Effector CD8-positive, alpha-beta T cell (primary cell): ENCODE measurements at regions not wholly inside any gene's neighbourhood (a gene's known extent, or its start where the extent isn't known, plus 50 kb on each side); places are given as distances from the start of the nearest gene placed in this dataset.

Experiments used
- DNase-seq: peaks from one replicate; lab custom pipeline; 2025; lab: John Stamatoyannopoulos, UW

DNA sequence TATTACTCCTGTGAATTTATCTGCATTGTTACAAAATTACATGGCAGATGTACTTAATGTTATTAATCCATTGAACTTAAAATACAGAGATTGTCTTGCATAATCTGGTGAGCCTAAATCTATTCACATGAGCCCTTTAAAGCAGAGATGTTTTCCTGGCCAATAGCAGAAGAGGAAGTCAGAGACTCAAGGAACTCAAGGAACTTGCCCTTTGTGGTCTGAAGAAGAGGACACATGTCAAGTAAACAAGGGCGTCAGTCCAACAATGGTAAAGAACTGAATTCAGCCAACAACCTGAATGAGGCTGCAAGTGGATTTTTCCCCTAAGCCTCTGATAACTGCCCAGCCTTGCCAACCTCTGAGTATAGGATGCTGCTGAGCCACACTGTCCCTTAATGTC is 356.3 kb upstream of the PKDCC start:
- DNase-seq = no peak

GRCh38 chr2:41694536-41695049 is 353.2 kb upstream of the PKDCC start:
- DNase-seq = no peak

DNA sequence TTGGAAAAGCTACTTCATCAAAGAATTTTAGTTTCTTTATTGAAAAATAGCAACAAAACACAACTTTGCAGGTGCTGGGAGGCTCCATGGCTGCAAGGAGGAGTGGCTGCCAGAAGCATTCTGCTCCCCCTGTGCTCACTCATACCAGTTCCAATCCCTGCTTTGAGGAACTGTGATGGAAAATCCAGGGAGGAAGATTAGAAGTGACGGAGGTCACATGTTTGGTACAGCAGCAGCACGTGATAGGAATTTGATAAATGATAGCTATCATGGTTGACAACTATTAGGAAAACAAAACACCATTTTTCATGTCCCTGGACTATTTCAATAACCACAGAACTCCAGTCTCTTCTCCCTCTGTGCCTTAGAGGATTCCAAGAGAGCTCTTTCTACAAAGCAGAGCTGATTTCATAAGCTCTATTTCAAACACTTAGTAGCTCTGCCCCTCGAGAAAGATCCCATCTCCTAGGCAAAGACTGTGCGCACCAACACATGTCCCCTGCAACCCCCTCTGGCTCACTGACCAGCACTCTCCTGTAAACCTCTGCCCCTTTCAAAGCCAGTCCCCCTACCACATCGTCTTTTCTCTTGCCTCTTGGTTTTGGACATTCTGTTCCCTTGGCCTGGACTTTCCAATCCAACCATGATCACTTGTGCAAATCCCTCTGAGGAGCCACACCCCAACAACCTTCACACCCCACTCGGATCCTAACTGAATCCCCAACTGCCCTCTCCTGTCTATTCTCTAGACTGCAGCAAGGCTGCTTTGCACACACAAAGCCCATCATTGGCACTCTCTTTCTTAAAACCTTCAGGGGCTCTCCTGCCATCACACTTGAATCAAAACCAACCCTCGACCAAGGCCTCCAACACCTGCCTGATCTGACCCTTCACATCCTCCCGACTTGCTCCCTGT is 352.4 kb upstream of the PKDCC start:
- no peak for DNase-seq

- no peak for DNase-seq
These were observed 350.4 kb upstream of the PKDCC start for GRCh38 chr2:41697389-41697788.

DNA sequence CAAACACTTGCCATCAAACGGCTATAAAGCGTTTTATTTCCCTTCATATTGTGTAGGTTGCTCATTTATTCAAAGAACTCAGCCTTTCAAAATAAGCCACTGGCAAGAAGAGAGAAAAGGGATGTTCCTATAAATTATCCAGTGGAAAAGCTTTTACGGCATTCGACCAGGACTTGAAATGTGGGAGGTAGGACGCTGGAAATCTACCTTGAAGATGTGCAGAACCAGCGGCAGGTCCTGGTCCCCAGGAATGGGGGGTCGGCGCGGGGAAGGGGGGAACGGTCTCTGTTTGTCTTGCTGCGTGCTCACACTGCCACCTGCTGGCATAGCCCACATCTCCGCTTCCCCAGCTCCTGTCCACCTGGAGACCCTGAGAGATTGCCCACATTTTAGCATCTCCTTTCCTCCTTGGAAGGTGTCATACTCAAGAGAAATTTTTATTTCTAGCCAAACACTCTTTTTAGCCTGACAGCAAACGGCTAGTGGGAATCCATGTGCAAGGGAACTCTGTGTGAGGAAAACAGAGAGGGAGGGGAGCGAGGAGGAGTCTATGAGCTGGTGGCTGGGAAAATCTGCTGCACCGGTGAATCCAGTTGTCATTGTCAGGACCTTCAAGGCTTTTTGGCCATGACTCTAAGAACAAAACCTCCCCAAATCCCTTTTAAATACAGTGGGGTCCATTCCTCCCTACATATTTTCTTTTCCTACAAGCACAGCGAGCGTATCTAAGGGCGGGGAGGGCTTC is 349.0 kb upstream of the PKDCC start:
- no peak for DNase-seq

GRCh38 chr2:41701231-41701630 is 346.6 kb upstream of the PKDCC start:
- no peak for DNase-seq

GRCh38 chr2:41703123-41703522 is 344.7 kb upstream of the PKDCC start:
- DNase-seq = no peak

- DNase-seq = no peak
These were observed 342.2 kb upstream of the PKDCC start for GRCh38 chr2:41705634-41706033.

- no peak for DNase-seq
These were observed 341.5 kb upstream of the PKDCC start for GRCh38 chr2:41706286-41706685.

- no peak for DNase-seq
These were observed 339.9 kb upstream of the PKDCC start for GRCh38 chr2:41707790-41708451.

GRCh38 chr2:41709702-41710599 is 337.9 kb upstream of the PKDCC start:
- no peak for DNase-seq

DNA sequence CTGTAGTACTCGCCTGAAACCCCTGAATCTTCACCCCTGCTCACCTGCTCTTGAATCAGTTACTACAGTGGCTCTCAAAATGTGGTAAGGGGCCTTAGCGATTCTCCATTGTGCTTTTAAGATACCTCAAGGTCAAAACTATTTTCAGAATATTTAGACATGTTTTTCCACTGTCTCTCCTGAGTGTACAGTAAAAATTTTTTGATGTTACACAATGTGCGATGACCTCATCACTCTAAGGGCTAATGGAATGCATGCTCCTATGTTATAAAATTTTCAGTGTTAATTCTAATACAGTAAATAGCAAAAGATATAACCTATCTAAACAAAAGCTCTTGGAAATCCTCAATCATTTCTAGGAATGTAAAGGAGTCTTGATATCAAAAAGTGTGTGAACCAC is 336.9 kb upstream of the PKDCC start:
- no peak for DNase-seq

DNA sequence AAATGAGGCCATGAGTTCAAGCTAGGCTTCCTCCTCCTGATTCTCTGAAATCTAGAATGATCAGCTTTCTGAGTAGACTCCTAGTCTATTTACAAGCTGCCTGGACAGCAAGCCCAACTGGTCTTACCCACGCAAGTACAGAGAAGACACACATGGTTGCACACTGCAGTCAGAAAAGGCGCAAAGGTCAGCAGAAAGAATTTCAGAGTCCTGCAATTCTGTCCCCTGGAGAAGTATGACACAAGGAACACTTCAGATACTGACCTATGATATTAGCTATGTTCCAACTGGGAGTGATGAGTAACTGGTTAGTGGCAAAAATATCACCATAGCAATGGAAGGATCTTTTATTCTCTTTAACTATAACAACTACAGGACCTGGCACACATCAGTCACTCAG is 336.1 kb upstream of the PKDCC start:
- no peak for DNase-seq

DNA sequence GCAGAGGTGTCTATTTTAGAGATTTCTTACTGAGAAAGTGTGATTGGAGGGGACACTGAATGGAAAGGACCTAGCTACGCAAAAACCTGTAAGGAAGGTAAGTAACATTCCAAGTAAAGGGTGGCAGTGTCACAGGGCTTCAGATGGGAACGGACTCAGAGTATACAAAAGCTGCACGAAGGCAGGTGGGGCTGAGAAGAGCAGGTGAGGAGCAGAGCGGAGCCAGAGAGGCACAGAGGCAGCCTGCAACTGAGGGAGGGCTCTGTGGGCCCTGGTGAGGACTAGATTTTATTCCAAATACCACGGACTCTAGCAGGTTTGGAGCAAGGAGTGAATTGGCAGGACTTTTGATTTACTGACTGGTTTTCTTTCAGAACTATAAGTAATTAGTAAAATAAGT is 331.3 kb upstream of the PKDCC start:
- no peak for DNase-seq

DNA sequence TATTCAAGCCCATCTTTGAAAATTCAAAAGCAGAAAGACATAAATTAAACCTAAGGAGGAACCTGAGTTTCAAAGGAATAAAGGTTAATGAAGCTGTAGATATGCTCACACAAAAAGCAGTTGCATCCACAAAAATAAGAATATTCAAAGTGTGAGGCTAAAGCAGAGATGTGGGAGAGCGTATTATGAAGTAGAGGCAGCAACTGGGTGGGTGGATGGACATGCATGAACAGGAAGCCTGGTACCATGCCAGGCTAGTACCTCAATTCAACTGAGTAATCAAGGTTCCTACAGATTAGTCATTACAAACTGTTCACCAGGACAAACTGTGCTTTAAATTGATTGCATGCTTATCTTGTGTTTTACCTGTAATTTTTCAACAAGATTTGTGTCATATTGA is 330.0 kb upstream of the PKDCC start:
- DNase-seq = no peak

DNA sequence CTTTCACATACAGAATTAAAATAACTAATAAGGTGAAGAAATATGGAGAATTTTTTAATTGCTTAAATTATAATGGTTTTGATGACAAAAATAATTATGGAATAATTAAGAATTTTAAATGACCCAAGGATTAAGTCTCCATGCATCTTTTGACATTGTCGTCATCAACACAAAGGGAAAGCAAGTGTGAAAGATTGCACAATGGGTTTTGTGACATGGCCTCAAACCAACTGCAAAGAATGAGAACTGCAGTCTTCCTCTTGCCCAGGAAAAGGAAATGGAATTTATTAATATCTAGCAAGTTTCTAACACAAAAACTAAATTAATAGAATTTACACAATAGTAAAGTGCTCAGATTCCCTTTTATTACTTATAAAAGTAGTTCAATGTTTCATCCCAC is 329.1 kb upstream of the PKDCC start:
- DNase-seq = no peak

DNA sequence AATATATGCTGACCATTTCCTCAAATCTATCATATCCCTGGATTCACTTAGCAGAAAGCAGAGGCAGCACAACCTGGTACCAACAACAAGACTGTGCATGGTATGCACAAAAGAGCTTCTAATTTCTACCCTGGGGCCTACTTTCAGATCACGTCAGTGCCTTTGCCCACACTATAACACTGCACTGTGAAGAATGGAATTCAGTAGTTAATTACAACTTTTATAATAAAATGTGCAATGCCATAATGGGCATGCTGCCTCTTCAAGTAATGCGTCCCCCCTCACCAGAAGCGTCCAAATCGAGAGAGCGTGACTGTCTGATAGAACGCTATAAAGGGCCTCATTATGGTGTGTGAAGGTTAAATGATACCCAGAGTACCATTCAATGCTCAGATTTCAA is 328.1 kb upstream of the PKDCC start:
- no peak for DNase-seq

GRCh38 chr2:41720331-41721251 is 327.2 kb upstream of the PKDCC start:
- DNase-seq = no peak

DNA sequence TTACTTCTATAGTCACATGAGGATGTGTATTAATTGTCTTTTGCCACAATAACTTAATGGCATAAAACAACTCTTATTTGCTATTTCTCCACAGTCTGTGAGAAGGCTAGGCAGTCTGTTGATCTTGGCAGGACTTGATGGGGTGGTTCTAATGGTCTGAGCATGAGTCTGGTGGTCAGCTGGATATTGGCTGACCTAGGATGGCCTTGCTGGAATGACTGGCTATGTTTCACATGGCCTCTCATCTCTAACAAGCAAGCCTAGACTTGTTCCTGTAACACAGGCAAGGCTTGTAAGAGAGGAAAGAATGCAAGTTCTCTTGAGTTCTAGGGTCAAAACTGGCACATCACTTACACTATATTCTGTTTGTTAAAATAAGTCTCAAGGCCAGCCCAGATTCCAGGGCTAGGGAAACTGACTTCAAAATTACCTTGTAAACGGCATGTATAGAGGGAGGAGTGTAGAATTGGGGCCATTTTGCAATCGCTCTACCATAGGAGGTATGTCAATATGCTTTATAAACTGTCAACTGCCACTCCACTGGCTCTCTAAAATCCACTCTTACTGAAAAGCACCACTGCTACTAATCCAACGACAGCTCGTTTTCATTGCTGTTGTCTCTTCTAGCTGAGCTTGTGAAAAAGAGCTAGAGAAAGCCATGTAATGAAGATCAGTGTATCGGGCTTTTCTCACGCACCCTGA is 325.0 kb upstream of the PKDCC start:
- DNase-seq = no peak

- DNase-seq = no peak
These were observed 324.3 kb upstream of the PKDCC start for GRCh38 chr2:41723526-41723925.
